Tibial nerve (tissue), 4 donors: ENCODE measurements at regions not wholly inside any gene's neighbourhood (a gene's known extent, or its start where the extent isn't known, plus 50 kb on each side); places are given as distances from the start of the nearest gene placed in this dataset.

Experiments used
- DNase-seq, 2 donors: peaks; one replicate each; pipeline ENCODE4 v3.0.0-alpha.2; 2019; ENCODE audit warnings: low spot score in 2 of 2
- H3K27ac ChIP-seq, 4 donors: fragments of 200-600 bp; sonication (generic) in 3 of 4; one replicate each; pipeline ENCODE4 v1.5.1; 2017 to 2019; ENCODE audit warnings: mild to moderate bottlenecking in 1 of 4
- H3K27me3 ChIP-seq, 2 donors: fragments of 200-600 bp; sonication (generic) in 1 of 2; one replicate each; pipeline versions ENCODE4 v1.5.1 to v1.6.0; 2017 to 2019
- H3K36me3 ChIP-seq, 3 donors: fragments of 200-600 bp; sonication (generic); one replicate each; pipeline ENCODE4 v1.5.1; 2018 to 2019
- H3K4me1 ChIP-seq, 4 donors: fragments of 200-600 bp; sonication (generic) in 3 of 4; one replicate each; pipeline ENCODE4 v1.5.1; 2017 to 2019
- H3K4me3 ChIP-seq, 4 donors: fragments of 200-600 bp; sonication (generic) in 3 of 4; one replicate each; pipeline ENCODE4 v1.5.1; 2017 to 2019; ENCODE audit warnings: mild to moderate bottlenecking in 1 of 4, moderate library complexity in 1 of 4
- H3K9me3 ChIP-seq, 4 donors: fragments of 200-600 bp; sonication (generic) in 3 of 4; one replicate each; pipeline ENCODE4 v1.5.1; 2017 to 2019
- CTCF ChIP-seq, 5 experiments: fragments of 200-600 bp in 3 of 5; fragments of 450-650 bp in 2 of 5; sonication (generic) in 3 of 5; IDR thresholded peaks; one replicate each; pipeline ENCODE4 v1.5.1; 2016 to 2019; ENCODE audit warnings: antibody characterized with exemption in 5 of 5, mild to moderate bottlenecking in 3 of 5, moderate library complexity in 2 of 5
- EP300 ChIP-seq, 2 donors: sonication (generic); formaldehyde crosslinking; IDR thresholded peaks; one replicate each; pipeline ENCODE4 v1.6.1; 2017; ENCODE audit warnings: antibody characterized with exemption in 2 of 2, mild to moderate bottlenecking in 1 of 2
- POLR2A ChIP-seq, 2 donors: fragments of 450-650 bp; IDR thresholded peaks; one replicate each; pipeline ENCODE4 v1.6.1; 2017; ENCODE audit warnings: antibody characterized with exemption in 2 of 2, mild to moderate bottlenecking in 2 of 2, moderate library complexity in 2 of 2
- WGBS, 2 donors: methylation state at CpG; one replicate each; pipeline ENCODE4 v1.1.5; 2018; 5-methylcytosine and 5-hydroxymethylcytosine counted together

- no peak for TF ChIP-seq POLR2A (IDR thresholded peaks at IDR 0.05)
- no peak for TF ChIP-seq CTCF (IDR thresholded peaks at IDR 0.05)
- TF ChIP-seq EP300 (IDR thresholded peaks at IDR 0.05) = no peak
- H3K27me3 ChIP-seq = no peaks in the 10 kb centered on the region
- DNase-seq = no peak
- no peaks in the 10 kb centered on the region for H3K36me3 ChIP-seq
- peaks cover 0 to 10% (median 0%) of the 10 kb centered on the region in 4 donors for H3K9me3 ChIP-seq
- no peak overlapping the region for H3K4me3 ChIP-seq
- H3K27ac ChIP-seq = no peak overlapping the region
- H3K4me1 ChIP-seq = no peaks in the 10 kb centered on the region
- WGBS, 2 donors = 79 to 80% methylated on average over 1 of the region's 1 CpG
These were observed 353.3 kb upstream of the GNPDA2 start for GRCh38 chr4:45079616-45080015.

GRCh38 chr4:45078201-45078600 is 351.8 kb upstream of the GNPDA2 start:
- Histone ChIP-seq H3K36me3 (no peaks in the 10 kb centered on the region), H3K9me3 (peaks cover 0 to 10% (median 0%) of the 10 kb centered on the region in 4 donors), H3K27me3 (no peaks in the 10 kb centered on the region), H3K4me1 (no peaks in the 10 kb centered on the region), H3K4me3 (no peak overlapping the region), H3K27ac (no peak overlapping the region)
- no peak for DNase-seq
- TF ChIP-seq EP300 (IDR thresholded peaks at IDR 0.05) = no peak
- no peak for TF ChIP-seq CTCF (IDR thresholded peaks at IDR 0.05)
- no peak for TF ChIP-seq POLR2A (IDR thresholded peaks at IDR 0.05)

- H3K4me1 ChIP-seq = no peaks in the 10 kb centered on the region
- no peak for TF ChIP-seq POLR2A (IDR thresholded peaks at IDR 0.05)
- TF ChIP-seq EP300 (IDR thresholded peaks at IDR 0.05) = no peak
- no peak for TF ChIP-seq CTCF (IDR thresholded peaks at IDR 0.05)
- no peak for DNase-seq
- H3K36me3 ChIP-seq = no peaks in the 10 kb centered on the region
- H3K4me3 ChIP-seq = no peak overlapping the region
- no peaks in the 10 kb centered on the region for H3K27me3 ChIP-seq
- no peaks in the 10 kb centered on the region for H3K9me3 ChIP-seq
- 80 to 87% methylated on average over 3 of the region's 3 CpGs for WGBS, 2 donors
- no peak overlapping the region for H3K27ac ChIP-seq
These were observed 346.6 kb upstream of the GNPDA2 start for GRCh38 chr4:45072981-45073380.

- H3K9me3 ChIP-seq = peaks cover 0 to 9% (median 0%) of the 10 kb centered on the region in 4 donors
- DNase-seq = no peak
- H3K4me3 ChIP-seq = no peak overlapping the region
- H3K4me1 ChIP-seq = no peaks in the 10 kb centered on the region
- no peaks in the 10 kb centered on the region for H3K27me3 ChIP-seq
- H3K27ac ChIP-seq = no peak overlapping the region
- WGBS, 2 donors = 87 to 88% methylated on average over 7 of the region's 7 CpGs
- no peaks in the 10 kb centered on the region for H3K36me3 ChIP-seq
- TF ChIP-seq POLR2A (IDR thresholded peaks at IDR 0.05) (no peak), EP300 (IDR thresholded peaks at IDR 0.05) (no peak), CTCF (IDR thresholded peaks at IDR 0.05) (no peak)
These were observed 338.4 kb upstream of the GNPDA2 start for GRCh38 chr4:45064741-45065140.

- WGBS, 2 donors = 12 to 13% methylated on average over 1 of the region's 1 CpG
- H3K27ac ChIP-seq = no peak overlapping the region
These were observed 337.3 kb upstream of the GNPDA2 start for GRCh38 chr4:45063696-45064095.

More at GRCh38 chr4:45063696-45064095, 337.3 kb upstream of the GNPDA2 start:
- DNase-seq = no peak
- H3K4me3 ChIP-seq = no peak overlapping the region
- TF ChIP-seq CTCF (IDR thresholded peaks at IDR 0.05) (no peak), POLR2A (IDR thresholded peaks at IDR 0.05) (no peak), EP300 (IDR thresholded peaks at IDR 0.05) (no peak)
- H3K36me3 ChIP-seq = no peaks in the 10 kb centered on the region
- no peaks in the 10 kb centered on the region for H3K4me1 ChIP-seq
- H3K27me3 ChIP-seq = no peaks in the 10 kb centered on the region
- peaks cover 0 to 9% (median 0%) of the 10 kb centered on the region in 4 donors for H3K9me3 ChIP-seq
